ENCODE measurements at regions not wholly inside any gene's neighbourhood (a gene's known extent, or its start where the extent isn't known, plus 50 kb on each side); places are given as distances from the start of the nearest gene placed in this dataset.

DNA sequence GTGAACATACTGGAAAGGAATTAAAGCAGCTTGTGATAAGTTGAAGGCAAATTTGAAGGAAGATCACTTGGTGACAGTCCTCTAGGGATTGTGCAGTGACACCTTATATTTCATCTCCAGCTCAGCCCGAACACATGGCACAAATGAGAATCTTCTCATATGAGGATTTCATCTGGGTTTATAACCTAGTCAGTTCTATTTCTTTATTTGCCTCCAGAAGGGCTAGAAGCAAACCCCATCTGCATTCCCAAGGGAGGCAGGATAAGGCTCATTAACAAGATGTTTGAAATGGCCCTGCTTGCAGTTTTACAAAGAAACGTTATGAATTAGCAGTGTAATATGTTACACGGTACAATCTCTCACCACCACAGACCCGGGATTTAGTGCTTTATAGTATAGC, 90.7 kb upstream of the KRR1 start:
- no peak for TF ChIP-seq POLR2A (IDR thresholded peaks at IDR 0.05)
- TF ChIP-seq CTCF (IDR thresholded peaks at IDR 0.05) = no peak
- no peak for TF ChIP-seq POLR2AphosphoS5 (IDR thresholded peaks at IDR 0.05)

Data from prostate gland (tissue), 2 donors.